Neural cell (in vitro differentiated cells): ENCODE measurements at regions not wholly inside any gene's neighbourhood (a gene's known extent, or its start where the extent isn't known, plus 50 kb on each side); places are given as distances from the start of the nearest gene placed in this dataset.
"Not testable (repeated sequence)": the region's sequence is repeated elsewhere in the genome, so short reads cannot be mapped to it uniquely, and the experiment has no call there.

Source experiments
- H2AFZ ChIP-seq: fragments of 200-600, 300-800 bp; sonication (generic), shearing (Covaris generic); 2 replicates; pipeline ENCODE4 v1.6.0; 2014; ENCODE audit warnings: low read depth, mild to moderate bottlenecking, antibody characterized with exemption, low read length, moderate library complexity
- H3F3A ChIP-seq: fragments of 200-600 bp; shearing (Covaris generic); 2 replicates; pipeline ENCODE4 v1.6.1; 2016; ENCODE audit warnings: mild to moderate bottlenecking, moderate library complexity, mixed read lengths, antibody characterized with exemption, low read length; ENCODE audit not compliant: insufficient read depth, poor library complexity, severe bottlenecking
- H3K27ac ChIP-seq: fragments of 200-600, 300-800 bp; sonication (generic), shearing (Covaris generic); 2 replicates; pipeline ENCODE4 v1.5.1; 2014; ENCODE audit warnings: mild to moderate bottlenecking, low read length, moderate library complexity
- H3K27me3 ChIP-seq: fragments of 300-800, 200-600 bp; sonication (generic), shearing (Covaris generic); 2 replicates; pipeline ENCODE4 v1.6.0; 2014; ENCODE audit warnings: mild to moderate bottlenecking, low read depth, low read length, moderate library complexity; ENCODE audit not compliant: insufficient read depth
- H3K36me3 ChIP-seq: fragments of 300-800, 200-600 bp; sonication (generic), shearing (Covaris generic); 2 replicates; pipeline ENCODE4 v1.5.1; 2014; ENCODE audit warnings: mild to moderate bottlenecking, antibody characterized with exemption, low read length, moderate library complexity; ENCODE audit not compliant: insufficient read depth
- H3K4me2 ChIP-seq: fragments of 300-800, 200-600 bp; sonication (generic), shearing (Covaris generic); 2 replicates; pipeline ENCODE4 v1.6.0; 2014; ENCODE audit warnings: mild to moderate bottlenecking, low read length
- H3K4me3 ChIP-seq: fragments of 300-800, 200-600 bp; sonication (generic), shearing (Covaris generic); 2 replicates; pipeline ENCODE4 v1.5.1; 2014; ENCODE audit warnings: mild to moderate bottlenecking, low read length, moderate library complexity
- H3K79me2 ChIP-seq: fragments of 200-600 bp; shearing (Covaris generic); replicated peaks from 2 replicates; pipeline ENCODE4 v1.6.0; 2014; ENCODE audit warnings: mild to moderate bottlenecking, low read length, moderate library complexity; ENCODE audit not compliant: insufficient read depth
- H3K9ac ChIP-seq: fragments of 300-800, 200-600 bp; sonication (generic), shearing (Covaris generic); 2 replicates; pipeline ENCODE4 v1.6.1; 2016; ENCODE audit warnings: mild to moderate bottlenecking, low read length, mixed read lengths
- H3K9me2 ChIP-seq: fragments of 200-600 bp; shearing (Covaris generic); 2 replicates; pipeline ENCODE4 v1.6.1; 2016; ENCODE audit warnings: mild to moderate bottlenecking, low read length, mixed read lengths; ENCODE audit not compliant: insufficient read depth
- H3K9me3 ChIP-seq: fragments of 200-600, 300-800 bp; sonication (generic), shearing (Covaris generic); 2 replicates; pipeline ENCODE4 v1.6.1; 2016; ENCODE audit warnings: mild to moderate bottlenecking, mixed run types, low read length, moderate library complexity, mixed read lengths
- H4K20me1 ChIP-seq: fragments of 200-600 bp; shearing (Covaris generic); 2 replicates; pipeline ENCODE4 v1.6.1; 2016; ENCODE audit warnings: mild to moderate bottlenecking, mixed run types; ENCODE audit not compliant: insufficient read depth
- EP300 ChIP-seq: fragments of 450-650 bp; conservative IDR thresholded peaks from 2 replicates; pipeline ENCODE4 v1.6.1; 2014; ENCODE audit warnings: antibody characterized with exemption, mild to moderate bottlenecking, moderate library complexity; ENCODE audit not compliant: poor library complexity, severe bottlenecking
- EZH2 ChIP-seq: fragments of 200-600, 300-800 bp; shearing (Covaris generic), sonication (generic); IDR thresholded peaks from 2 replicates; pipeline ENCODE4 v1.6.1; 2014; ENCODE audit warnings: antibody characterized with exemption, low read length, borderline replicate concordance, mild to moderate bottlenecking; ENCODE audit not compliant: insufficient read depth, poor library complexity, severe bottlenecking
- MXI1 ChIP-seq: fragments of 450-650 bp; conservative IDR thresholded peaks from 2 replicates; pipeline ENCODE4 v1.6.1; 2014; ENCODE audit warnings: antibody characterized with exemption, mild to moderate bottlenecking; ENCODE audit not compliant: poor library complexity, severe bottlenecking
- POLR2AphosphoS5 ChIP-seq: IDR thresholded peaks from 2 replicates; pipeline ENCODE4 v1.6.1; 2012
- RAD21 ChIP-seq: fragments of 450-650 bp; conservative IDR thresholded peaks from 2 replicates; pipeline ENCODE4 v1.6.1; 2014; ENCODE audit warnings: antibody characterized with exemption, mild to moderate bottlenecking, moderate library complexity
- SMC3 ChIP-seq: fragments of 450-650 bp; conservative IDR thresholded peaks from 2 replicates; pipeline ENCODE4 v1.6.1; 2014; ENCODE audit warnings: antibody characterized with exemption, mild to moderate bottlenecking, moderate library complexity; ENCODE audit not compliant: poor library complexity
- TAF1 ChIP-seq: IDR thresholded peaks from 2 replicates; pipeline ENCODE4 v1.6.1; 2012; ENCODE audit warnings: low read depth
- TF ChIP-seq, protein P1 (sequence below): fragments of 450-650 bp; IDR thresholded peaks from 2 replicates; pipeline ENCODE4 v1.5.1; 2014; ENCODE audit warnings: antibody characterized with exemption, mild to moderate bottlenecking, moderate library complexity; ENCODE audit not compliant: poor library complexity, severe bottlenecking
- TF ChIP-seq, protein P2 (sequence below): IDR thresholded peaks from 2 replicates; pipeline ENCODE4 v1.6.1; 2012; ENCODE audit warnings: borderline replicate concordance

GRCh38 chr2:116810645-116811044 is 1003.8 kb upstream of the DDX18 start:
- Histone ChIP-seq H3K27me3 (no peaks in the 10 kb centered on the region), H3K9ac (no peak overlapping the region), H2AFZ (no peak overlapping the region), H3F3A (no peaks in the 10 kb centered on the region), H4K20me1 (no peaks in the 10 kb centered on the region), H3K9me3 (no peaks in the 10 kb centered on the region), H3K36me3 (no peaks in the 10 kb centered on the region), H3K4me2 (no peak overlapping the region), H3K9me2 (no peaks in the 10 kb centered on the region), H3K79me2 (no peaks in the 10 kb centered on the region), H3K27ac (no peak overlapping the region), H3K4me3 (no peak overlapping the region)
- TF ChIP-seq POLR2AphosphoS5: no peak

- H3K9me3 ChIP-seq: no peaks in the 10 kb centered on the region
- H3K36me3 ChIP-seq: no peaks in the 10 kb centered on the region
- H3K27me3 ChIP-seq: no peaks in the 10 kb centered on the region
- H4K20me1 ChIP-seq: no peaks in the 10 kb centered on the region
- H3K4me3 ChIP-seq: no peak overlapping the region
- no peak overlapping the region for H2AFZ ChIP-seq
- H3K79me2 ChIP-seq: no peaks in the 10 kb centered on the region
- TF ChIP-seq MXI1 (no peak), RAD21 (no peak)
- TF ChIP-seq, protein P1, sequence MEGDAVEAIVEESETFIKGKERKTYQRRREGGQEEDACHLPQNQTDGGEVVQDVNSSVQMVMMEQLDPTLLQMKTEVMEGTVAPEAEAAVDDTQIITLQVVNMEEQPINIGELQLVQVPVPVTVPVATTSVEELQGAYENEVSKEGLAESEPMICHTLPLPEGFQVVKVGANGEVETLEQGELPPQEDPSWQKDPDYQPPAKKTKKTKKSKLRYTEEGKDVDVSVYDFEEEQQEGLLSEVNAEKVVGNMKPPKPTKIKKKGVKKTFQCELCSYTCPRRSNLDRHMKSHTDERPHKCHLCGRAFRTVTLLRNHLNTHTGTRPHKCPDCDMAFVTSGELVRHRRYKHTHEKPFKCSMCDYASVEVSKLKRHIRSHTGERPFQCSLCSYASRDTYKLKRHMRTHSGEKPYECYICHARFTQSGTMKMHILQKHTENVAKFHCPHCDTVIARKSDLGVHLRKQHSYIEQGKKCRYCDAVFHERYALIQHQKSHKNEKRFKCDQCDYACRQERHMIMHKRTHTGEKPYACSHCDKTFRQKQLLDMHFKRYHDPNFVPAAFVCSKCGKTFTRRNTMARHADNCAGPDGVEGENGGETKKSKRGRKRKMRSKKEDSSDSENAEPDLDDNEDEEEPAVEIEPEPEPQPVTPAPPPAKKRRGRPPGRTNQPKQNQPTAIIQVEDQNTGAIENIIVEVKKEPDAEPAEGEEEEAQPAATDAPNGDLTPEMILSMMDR: peak; percentile 22
- H3F3A ChIP-seq: no peaks in the 10 kb centered on the region
- H3K4me2 ChIP-seq: no peak overlapping the region
- no peaks in the 10 kb centered on the region for H3K9me2 ChIP-seq
- no peak overlapping the region for H3K9ac ChIP-seq
- no peak overlapping the region for H3K27ac ChIP-seq
These were observed 995.1 kb upstream of the DDX18 start for GRCh38 chr2:116819355-116819754.

DNA sequence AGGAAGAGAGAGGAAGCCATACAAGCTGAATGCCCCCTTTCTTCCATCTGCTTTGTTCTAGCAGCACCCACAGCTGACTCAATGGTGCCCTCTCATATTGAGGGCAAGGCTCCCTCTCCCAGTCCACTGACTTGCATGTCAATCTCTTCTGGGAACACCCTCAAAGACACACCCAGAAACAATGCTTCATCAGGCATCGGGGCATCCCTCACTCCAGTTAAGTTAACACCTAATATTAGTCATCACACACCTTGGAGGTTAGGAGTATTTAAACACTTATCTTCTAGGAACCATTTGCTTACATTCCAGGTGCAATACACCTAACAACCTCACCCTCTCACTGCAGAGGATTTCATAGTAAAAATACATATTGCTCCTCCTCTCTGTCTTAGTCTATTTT is 993.5 kb upstream of the DDX18 start:
- H4K20me1 ChIP-seq: no peaks in the 10 kb centered on the region
- H3F3A ChIP-seq: no peaks in the 10 kb centered on the region
- H3K4me3 ChIP-seq: no peak overlapping the region
- TF ChIP-seq MXI1: no peak
- no peak for TF ChIP-seq RAD21
- TF ChIP-seq, protein P1: no peak
- no peak for TF ChIP-seq EZH2
- TF ChIP-seq, protein P2, sequence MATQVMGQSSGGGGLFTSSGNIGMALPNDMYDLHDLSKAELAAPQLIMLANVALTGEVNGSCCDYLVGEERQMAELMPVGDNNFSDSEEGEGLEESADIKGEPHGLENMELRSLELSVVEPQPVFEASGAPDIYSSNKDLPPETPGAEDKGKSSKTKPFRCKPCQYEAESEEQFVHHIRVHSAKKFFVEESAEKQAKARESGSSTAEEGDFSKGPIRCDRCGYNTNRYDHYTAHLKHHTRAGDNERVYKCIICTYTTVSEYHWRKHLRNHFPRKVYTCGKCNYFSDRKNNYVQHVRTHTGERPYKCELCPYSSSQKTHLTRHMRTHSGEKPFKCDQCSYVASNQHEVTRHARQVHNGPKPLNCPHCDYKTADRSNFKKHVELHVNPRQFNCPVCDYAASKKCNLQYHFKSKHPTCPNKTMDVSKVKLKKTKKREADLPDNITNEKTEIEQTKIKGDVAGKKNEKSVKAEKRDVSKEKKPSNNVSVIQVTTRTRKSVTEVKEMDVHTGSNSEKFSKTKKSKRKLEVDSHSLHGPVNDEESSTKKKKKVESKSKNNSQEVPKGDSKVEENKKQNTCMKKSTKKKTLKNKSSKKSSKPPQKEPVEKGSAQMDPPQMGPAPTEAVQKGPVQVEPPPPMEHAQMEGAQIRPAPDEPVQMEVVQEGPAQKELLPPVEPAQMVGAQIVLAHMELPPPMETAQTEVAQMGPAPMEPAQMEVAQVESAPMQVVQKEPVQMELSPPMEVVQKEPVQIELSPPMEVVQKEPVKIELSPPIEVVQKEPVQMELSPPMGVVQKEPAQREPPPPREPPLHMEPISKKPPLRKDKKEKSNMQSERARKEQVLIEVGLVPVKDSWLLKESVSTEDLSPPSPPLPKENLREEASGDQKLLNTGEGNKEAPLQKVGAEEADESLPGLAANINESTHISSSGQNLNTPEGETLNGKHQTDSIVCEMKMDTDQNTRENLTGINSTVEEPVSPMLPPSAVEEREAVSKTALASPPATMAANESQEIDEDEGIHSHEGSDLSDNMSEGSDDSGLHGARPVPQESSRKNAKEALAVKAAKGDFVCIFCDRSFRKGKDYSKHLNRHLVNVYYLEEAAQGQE: no peak
- no peak for TF ChIP-seq TAF1
- no peak for TF ChIP-seq SMC3
- TF ChIP-seq EP300: no peak
- no peak for TF ChIP-seq POLR2AphosphoS5
- no peak overlapping the region for H3K4me2 ChIP-seq
- H3K9me3 ChIP-seq: no peaks in the 10 kb centered on the region
- no peaks in the 10 kb centered on the region for H3K27me3 ChIP-seq
- no peak overlapping the region for H3K9ac ChIP-seq
- H3K79me2 ChIP-seq: no peaks in the 10 kb centered on the region
- no peaks in the 10 kb centered on the region for H3K9me2 ChIP-seq
- H3K27ac ChIP-seq: no peak overlapping the region
- no peak overlapping the region for H2AFZ ChIP-seq
- H3K36me3 ChIP-seq: no peaks in the 10 kb centered on the region

DNA sequence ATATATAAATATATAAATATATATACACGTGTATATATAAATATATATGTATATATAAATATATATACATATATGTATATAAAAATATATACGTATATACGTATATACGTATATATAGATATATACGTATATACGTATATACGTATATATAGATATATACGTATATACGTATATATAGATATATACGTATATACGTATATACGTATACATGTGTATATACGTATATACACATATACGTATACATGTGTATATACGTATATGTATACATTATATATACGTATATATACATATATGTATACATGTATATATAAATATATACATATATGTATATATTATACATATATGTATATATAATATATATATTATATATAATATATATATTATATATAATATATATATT is 984.9 kb upstream of the DDX18 start:
- not testable (repeated sequence) for H3K9me3 ChIP-seq, H2AFZ ChIP-seq, H3K4me3 ChIP-seq, H3F3A ChIP-seq, H3K9ac ChIP-seq, H3K27ac ChIP-seq, H3K27me3 ChIP-seq, H3K79me2 ChIP-seq, H3K9me2 ChIP-seq, H3K4me2 ChIP-seq, H3K36me3 ChIP-seq, H4K20me1 ChIP-seq
